RKO (cell line): ENCODE measurements at regions not wholly inside any gene's neighbourhood (a gene's known extent, or its start where the extent isn't known, plus 50 kb on each side); places are given as distances from the start of the nearest gene placed in this dataset.

Source experiments
- DNase-seq: peaks from one replicate; pipeline ENCODE4 v3.0.0-alpha.2; 2016; ENCODE audit warnings: low spot score

DNA sequence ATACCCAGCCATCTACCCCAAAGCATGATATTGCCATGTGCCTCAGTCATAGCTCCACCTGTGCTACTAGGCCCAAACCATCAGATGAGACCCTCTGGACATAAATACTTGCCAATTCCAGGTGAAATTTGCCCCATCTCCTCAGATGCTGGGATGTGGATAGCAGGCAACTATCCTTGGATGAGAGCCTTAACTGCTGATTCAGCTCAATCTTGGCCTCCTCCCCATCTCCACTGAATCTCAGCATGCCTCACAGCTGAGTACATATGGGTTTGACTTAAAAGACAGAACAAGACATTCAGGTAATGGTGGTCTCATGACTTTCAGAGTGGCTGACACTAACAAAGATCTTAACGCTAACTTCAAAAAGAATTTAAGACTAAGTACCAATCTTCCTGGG lies 50.8 kb upstream of the KLHL13 start:
- DNase-seq, result no peak

DNA sequence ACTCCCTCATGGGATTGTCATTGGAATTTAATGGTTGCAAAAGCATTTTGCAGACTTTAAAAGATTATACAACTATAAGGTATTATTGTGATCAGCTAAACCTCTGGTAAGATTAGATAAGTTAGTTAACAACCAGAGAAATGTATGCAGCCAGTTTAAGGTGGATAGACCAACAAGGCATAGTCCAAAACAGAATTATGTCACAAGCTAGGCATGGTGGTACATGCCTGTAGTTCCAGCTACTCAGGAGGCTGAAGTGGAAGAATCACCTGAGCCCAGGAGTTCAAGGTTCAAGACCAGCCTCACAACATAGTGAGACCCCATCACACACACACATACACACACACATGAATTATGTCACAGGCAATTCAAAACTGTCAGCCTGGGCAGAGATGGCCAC lies 54.7 kb upstream of the KLHL13 start:
- DNase-seq, result no peak

DNA sequence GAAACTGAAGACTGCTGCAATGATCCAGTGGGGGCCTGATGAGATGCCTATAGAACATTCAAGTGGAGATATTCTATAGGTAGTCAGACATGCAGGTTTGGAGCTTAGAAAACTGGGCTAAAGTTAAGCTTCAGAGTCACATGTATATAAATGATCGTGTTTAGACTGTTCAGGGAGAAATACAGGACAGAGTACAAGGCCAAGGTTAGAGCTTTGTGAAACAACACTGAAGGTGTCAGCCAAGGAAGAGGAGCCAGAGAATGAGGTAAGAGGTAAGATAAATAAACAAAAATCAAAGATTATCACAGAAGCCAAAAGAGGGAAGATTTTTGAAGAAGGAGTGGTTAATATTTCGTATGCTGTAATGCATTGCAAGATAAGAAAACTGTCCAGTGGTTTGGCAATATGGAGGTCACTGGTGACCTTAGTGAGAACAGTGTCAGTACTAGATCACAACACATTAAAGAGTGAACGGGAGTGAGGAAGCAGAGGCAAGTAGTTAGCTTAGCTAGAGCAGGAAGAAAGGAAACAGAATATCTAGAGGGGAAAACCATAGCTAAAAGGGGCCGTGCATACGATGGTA lies 58.0 kb upstream of the KLHL13 start:
- no peak for DNase-seq

DNA sequence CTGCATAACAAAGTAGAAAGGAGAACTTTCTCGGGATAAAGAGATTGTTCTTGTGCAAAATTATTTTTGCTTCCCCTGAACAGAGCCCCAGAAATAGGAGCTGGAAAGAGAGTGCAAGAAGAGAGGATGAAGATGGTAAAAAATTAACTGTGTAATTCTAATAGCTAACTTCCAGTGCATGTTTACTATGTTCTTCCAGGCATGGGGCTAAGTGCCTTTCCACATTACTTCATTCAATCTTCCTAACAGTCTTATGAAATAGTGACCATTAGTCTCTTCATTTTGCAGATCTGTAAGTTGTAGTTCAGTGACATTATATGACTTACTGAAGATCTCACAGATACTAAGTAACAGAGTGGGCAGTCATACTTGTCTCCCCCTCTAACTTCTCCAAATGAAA lies 61.1 kb upstream of the KLHL13 start:
- no peak for DNase-seq

DNA sequence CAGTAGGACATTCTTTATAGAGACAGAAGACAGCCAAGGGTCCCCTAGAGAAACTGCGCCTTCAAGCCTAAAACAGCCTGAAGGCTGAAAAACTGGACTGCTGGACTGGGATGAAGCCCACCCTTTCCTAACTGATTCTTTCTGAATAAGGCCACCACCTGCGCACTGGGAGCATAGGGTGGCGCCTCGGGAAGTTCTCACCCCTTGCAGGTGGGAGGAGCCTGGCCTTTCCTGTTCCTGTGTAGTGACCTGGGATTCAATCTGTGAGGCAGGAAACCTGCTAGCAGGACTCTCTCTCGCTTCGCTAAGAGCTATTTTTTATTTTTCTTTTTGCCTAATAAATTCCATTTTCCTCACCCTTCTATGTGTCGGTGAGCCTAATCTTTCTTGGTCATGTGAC lies 61.8 kb upstream of the KLHL13 start:
- no peak for DNase-seq

DNA sequence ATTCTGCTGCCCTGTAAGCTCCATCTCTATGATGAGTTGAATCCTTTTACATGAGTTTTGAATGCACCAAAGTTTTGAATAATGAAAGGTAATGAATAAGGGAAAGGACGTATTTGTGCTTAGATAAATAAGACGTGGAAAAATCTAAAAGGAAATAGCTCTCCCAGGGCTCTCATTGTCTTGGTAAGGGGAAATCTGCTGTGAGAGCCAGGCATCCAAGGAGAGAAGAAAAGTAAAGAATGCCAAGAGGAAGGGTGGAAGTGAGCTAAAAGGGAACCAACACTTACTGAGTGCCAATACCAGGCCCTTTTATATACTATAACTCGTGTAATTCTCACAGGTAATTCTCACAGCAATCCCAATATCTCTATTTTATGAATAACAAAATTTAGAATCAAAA lies 62.6 kb upstream of the KLHL13 start:
- no peak for DNase-seq

DNA sequence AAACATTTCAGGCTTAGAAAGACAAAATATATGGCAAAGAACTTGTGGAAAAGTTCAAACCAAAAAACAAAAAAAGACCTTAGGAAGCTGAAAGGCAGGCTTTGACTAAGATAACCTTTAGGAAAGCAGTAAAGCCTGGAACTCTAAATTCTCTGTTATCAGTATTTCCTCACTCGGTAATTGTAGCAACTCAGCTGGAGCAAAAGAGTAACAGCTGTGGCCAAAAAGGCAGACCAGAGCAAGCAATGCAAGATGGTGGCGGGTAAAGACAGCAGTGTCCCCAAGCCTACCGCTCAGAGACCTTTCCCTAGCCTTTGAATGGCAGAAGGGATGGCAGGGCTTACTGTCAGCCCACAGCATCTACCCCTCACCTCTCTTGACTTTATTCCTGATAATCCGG lies 63.1 kb upstream of the KLHL13 start:
- DNase-seq, result no peak

DNA sequence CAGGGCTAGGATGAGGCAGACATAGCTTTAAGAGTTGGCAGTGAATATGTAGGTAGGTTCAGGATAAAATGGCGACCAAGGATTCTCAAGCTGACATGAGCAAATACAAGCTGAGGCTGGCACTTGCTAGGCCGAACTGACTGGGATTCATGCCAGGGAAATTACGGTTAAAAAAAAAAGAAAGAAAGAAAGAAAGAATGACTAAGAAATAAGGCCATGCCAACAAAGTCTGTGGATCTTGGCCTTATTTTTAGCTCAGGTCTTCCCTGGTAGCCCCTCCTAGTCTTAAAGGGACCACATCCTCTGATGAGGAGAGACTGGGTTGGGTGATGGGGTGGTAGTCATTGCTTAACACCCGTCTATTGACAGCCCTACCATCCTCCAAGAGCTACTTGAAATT lies 64.4 kb upstream of the KLHL13 start:
- no peak for DNase-seq

DNA sequence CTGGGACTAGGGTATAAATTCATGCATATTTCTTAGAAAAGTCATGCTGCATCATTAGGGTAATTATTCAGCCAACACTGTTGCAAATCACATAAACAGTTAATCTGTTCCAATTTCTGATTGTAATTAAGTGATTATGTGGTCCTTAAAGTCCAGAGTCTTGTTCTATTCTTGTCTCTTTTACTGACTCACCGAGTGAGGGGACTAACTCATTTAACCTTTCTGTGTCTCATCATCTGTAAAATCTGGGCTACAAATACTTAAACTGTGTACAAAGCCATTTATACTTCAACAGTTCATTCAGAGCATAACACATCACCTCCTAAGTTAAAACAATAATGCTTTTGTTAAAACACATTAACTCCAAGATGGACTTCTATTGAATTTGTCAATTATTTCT lies 65.4 kb upstream of the KLHL13 start:
- DNase-seq, result no peak

DNA sequence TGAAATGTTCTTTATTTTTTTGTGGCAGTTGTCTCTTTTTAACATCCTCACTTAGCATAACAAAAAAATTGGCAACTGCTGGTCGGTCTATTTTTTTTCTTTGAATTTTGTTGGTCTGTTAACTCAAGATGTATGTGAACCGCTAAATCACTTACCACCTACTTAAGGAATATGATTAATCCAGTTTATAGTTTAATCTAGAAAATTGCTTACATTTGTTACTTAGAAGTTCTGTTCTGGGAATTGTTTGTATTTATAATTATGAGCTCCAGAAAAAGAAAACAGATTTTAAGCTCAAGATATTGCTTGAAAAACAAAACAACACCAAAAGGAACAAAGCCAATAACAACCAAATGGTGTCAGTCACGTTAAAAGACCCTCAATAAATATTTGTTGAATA lies 66.1 kb upstream of the KLHL13 start:
- no peak for DNase-seq

DNA sequence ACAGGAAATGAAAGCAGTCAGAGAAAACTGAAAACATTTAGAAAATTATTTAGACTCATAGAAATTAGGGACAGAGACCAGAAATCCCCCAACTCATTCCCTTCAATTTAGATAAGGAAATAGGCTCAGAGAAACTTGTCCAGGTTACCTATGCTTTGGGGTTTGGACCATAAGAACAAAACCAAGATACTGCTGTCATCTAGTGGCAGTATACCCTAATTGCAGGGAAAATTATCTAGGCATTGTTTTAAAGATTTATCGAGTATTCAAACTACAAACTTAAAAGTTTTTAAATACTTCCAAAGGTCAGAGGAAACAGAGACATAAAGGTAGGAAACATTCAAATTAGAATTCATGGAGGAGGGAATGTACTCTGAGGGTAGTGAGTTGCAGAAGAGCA lies 67.0 kb upstream of the KLHL13 start:
- DNase-seq, result no peak

DNA sequence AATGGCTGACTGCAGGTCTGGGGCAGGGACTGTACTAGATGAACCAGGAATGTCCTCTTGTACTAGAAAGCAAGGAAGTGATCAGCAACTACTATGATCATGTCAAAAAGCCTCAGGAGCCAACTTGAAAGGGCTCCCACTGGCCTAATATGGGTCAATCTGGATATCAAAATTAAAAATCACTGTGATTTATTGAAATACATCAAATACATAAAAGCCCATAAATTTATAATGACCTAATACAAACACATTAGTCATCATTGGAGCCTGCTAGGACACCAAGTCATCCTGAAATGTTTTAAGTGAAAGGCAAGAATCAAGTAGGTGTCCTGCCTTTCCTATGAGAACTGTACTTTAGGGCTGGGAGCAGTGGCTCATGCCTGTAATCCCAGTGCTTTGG lies 70.5 kb upstream of the KLHL13 start:
- DNase-seq, result no peak

DNA sequence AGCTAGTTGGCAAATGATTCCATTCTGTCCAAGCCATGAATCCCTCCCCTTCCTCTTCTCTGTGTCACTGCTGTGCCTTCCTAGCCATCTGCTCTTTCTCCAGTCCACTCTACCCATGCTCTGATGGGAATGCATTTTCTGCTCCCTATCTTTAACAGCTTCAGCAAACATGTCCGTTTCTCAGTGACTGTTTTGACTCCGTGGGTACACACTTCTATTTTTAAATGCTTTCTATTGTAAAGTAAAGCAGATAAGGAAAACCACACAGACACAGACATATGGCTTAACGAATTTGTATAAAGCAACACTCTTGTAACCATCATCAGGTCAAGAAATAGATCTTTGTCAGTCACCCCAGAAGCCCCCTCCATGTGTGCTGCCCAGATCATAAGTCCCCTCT lies 72.4 kb upstream of the KLHL13 start:
- no peak for DNase-seq

DNA sequence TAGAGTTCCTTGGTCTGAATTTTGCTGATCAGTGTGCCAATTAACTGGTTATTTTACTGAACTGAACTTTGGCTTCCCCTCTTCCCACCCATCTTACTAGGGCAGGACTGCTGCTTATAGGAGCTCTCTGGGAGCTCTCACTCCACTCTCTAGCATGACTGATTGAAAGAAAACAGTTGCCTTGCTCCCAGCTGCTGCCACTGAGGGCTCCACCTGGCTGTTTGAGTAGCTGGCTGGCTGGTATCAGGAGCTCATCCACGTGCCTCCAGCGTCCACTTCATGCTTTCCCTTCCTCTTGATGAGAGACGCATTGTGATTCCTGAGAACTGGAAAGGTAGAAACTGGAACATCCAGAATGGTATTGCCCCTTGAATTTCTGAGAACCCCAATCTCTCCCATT lies 73.0 kb upstream of the KLHL13 start:
- DNase-seq, result no peak

DNA sequence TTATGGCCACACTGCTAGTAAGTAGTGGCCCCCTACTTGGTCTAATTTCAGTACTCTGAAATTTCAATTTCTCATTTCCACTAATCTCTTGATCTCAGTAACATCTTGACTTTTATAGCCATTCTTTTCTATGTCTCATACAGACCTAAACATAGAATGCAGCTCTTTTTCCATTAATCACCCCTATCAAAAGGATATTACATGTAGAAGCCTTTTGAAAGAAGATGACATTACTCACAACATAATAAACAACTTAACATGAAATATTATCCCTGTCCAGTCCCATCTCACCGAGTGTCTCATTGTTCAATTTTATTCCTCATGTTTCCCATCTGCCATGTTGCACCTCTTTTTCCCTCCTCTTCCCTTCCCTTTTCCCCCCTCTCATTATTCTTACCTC lies 81.1 kb upstream of the KLHL13 start:
- DNase-seq, result no peak

DNA sequence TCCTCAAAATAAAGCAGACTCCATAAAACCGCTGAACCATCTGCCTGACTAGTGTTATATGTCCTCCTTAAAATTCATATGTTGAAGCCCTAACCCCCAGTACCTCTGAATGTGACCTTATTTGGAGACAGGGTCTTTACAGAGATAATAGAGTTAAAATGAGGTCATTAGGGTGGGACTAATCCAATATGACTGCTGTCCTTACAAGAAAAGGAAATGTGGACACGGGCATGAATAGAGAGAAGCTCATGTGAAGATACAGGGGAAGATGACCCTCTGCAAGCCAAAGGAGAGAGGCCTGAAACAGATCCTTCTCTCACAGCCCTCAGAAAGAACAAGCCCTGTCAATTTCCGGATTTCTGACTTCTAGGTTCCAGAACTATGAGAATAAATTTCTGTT lies 82.0 kb upstream of the KLHL13 start:
- no peak for DNase-seq

DNA sequence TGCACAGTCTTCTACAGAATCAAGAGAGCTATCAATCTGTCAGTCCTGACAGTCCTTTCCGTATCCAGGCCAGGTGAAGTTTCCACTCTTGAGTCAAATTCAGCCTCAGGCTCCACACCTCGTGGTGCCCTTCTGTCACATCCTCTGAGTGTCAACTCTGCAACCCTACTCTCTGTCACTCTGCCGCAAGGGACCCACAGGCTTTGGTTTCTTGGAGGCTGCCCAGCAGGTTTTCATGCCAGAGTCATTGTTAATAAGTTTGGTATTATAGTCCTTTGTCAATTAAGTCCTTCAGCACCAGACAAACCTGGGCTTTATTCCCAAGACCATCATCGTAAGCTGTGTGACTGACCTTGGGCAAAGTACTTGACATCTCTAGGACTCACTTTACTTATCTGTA lies 83.4 kb upstream of the KLHL13 start:
- DNase-seq, result no peak

DNA sequence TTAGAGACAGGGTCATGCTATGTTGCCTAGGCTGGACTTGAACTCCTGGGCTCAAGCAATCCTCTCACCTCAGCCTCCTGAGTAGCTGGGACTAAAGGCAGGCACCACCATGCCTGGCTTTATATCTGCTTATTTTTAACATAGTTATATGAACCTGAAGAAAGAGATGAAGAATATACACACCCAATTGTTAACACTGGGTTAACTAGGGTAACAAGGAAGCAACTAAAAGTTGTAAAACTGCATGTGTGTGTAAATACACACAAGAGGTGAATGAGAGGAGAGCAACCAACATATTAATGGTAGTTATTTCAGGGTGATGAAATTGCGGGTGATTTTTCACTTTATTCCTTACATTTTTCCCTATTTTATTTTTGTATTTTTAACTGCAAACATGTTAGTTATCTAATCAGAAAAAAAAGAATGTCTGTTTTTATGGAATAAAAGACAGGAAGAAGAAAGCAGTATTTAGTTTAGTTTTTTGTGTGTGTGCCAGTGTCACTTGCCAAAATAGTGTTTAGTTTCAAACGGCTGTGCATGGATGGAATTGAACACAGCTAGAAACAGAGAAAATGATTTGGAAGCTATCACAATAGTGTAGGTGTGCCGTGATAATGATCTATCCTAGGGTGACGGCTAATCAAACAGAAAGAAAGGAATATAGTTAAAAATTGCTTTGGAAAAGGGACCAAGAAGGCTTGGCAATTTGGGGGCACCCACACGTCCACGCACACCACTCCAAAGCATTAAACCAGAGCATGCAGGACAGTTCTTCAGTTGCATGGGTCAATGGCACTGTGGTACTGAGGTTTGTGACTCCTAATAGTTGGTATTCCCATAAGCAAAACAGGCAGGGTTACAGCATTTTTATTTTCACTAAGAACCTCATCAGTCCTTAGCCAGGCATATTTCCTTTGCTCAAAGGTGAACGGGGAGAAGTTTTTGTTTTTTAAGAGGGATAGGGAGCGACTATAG lies 89.1 kb upstream of the KLHL13 start:
- DNase-seq, result no peak

DNA sequence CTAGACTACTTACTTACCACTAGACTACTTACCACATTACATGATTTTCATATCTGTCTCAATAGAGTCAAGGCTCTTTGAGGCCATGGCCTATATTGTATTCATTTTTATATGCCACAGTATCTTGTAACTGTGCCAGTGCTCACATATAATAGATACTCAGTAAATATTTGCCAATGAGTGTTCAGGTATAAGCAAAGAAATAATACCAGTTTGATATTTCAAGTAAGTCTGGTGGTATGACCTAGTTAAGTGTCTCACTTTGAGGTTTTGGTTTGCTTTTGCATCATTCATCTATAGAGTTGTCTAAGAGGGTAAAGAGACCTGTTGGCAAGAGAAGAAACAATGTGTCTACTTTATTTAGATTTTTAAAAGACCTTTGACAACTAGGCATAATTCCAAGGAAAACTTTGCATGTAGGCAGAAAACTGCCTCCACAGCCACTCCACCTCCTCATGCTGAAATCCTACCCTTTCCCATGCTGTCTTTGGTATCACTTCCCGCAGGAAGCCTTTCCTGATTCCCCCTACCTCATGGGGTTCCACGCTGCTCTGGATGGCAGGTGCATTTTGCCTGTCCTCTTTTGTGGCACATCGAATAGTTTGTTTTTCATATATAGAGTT lies 91.3 kb upstream of the KLHL13 start:
- DNase-seq, result no peak

DNA sequence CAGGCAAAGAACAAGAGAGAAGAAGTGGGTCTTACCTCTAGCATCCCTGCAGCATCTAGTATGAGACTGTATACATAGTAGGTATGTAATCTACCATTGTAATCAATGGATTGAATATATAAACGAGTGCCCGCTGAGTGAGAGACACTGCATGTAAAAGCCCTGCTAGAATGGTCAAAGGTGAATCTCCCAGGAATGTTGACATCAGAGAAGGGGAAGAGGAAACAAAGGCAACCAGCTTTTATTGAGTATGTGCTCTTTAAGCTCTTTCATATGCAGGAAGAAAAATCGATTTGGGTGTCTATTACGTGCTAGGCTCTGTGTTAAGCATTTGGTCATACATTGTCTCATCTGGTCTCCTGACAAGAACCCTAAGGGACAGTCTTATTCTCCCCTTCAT lies 91.9 kb upstream of the KLHL13 start:
- DNase-seq, result no peak

DNA sequence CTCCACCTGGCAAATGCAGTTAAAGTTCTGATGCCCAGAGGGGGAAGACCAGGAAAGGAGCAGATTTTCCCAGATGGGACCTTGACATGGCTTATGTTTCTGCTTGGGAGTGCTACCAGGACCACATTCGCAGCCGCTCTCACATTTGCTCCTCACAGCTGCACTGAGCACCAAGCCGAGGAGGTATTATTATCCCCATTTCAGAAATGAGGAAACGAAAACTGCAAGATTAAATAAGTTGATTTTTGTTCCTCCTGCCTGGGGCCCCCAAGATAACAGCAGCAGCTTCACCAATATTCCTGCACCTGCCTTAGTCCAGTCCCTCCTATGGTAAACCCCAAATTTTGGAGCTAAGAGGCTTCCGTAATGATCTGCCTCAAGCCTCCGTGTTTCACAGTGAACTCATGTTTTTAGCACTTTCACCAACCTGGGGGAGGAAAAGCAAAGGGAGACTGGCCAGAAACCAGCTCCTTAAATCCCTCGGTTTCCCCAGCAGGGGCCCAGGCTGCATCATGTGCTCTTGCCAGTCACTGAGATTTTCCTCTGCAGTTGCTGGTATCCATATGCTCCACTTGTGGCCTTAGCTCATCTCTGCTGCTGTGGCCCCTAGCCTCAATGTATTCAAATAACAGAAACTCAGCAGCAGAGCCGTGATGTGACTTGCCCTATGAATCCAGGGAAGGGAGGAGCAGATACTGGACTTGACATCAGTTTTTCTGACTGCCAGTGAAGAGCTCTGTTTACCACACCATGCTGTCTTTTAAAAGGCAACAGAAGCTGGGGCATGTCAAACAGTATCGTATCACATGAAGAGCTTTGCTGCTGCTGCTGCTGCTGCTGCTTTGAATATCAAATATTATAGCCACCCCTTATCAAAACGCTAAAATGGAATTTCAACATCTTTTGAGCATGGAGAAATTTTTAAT lies 95.5 kb upstream of the KLHL13 start:
- no peak for DNase-seq

DNA sequence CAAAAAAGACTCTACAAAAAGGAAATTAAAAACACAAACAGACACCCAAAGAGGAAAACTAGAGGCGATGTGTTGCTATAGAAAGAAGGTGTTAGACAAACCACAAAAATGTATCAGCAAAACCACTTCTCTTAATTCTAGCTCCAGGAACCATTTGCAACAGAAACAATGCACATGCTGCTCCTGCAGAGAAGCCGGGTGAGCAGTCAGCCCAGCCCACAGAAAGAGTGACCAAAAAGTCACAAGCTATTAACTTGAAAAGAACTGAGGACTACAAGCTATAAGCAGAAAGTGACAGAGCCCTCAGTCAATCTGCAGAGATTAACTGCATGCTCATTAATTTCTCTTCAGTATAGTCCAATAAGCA lies 96.2 kb upstream of the KLHL13 start:
- DNase-seq, result no peak
